Left renal pelvis (tissue), 4 donors: ENCODE measurements at regions not wholly inside any gene's neighbourhood (a gene's known extent, or its start where the extent isn't known, plus 50 kb on each side); places are given as distances from the start of the nearest gene placed in this dataset.

Experiments used
- DNase-seq, 4 donors: peaks; one replicate each; pipeline ENCODE4 v3.0.0-alpha.2; 2013; ENCODE audit warnings: low read depth in 4 of 4, low spot score in 3 of 4

GRCh38 chr7:138405496-138405895 lies 54.6 kb upstream of the TRIM24 start:
- no peak for DNase-seq

- no peak for DNase-seq
These were observed 52.3 kb upstream of the TRIM24 start for GRCh38 chr7:138407792-138408191.
